Erythroblast (primary cell): ENCODE measurements at regions not wholly inside any gene's neighbourhood (a gene's known extent, or its start where the extent isn't known, plus 50 kb on each side); places are given as distances from the start of the nearest gene placed in this dataset.

Experiments
- GATA1 ChIP-seq: IDR thresholded peaks from 2 replicates; pipeline ENCODE4 v1.6.1; 2011; ENCODE audit warnings: low read depth, mild to moderate bottlenecking, control low read depth, low read length, moderate library complexity
- POLR2A ChIP-seq: IDR thresholded peaks from 2 replicates; pipeline ENCODE4 v1.6.1; 2011; ENCODE audit warnings: mild to moderate bottlenecking, low read length

DNA sequence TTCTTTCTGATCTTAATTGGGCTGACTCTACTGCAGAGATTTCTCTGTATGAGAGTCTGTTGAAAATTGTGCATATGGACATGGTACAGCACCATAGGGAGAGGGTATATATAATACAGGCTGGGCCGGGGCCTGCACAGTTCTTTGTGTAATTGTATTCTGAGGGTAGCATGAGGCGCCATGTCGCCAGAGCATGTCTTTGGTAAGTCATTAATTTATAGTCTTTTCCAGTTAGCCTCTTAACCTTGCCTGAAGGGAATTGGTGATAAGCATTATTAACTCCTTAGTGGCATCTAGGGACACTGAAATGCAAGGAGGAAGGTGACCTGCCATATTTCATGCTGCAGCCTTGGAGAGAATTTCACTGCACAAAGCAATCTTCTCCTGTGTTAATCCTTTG is 569.9 kb downstream of the TMTC2 start:
- TF ChIP-seq POLR2A (no peak), GATA1 (no peak)
